ENCODE measurements at regions not wholly inside any gene's neighbourhood (a gene's known extent, or its start where the extent isn't known, plus 50 kb on each side); places are given as distances from the start of the nearest gene placed in this dataset.

GRCh38 chr5:124134941-124135340 is 611.5 kb downstream of the ZNF608 start:
- Histone ChIP-seq H3K9ac (ENCODE audit: low read length) (no peak overlapping the region), H3K27me3 (ENCODE audit: insufficient read depth, low read length) (no peaks in the 10 kb centered on the region), H3K4me3 (replicated peaks in 1 of 2; ENCODE audit: low read depth in 1 of 2, low read length in 2 of 2) (no peak overlapping the region), H3K79me2 (ENCODE audit: insufficient read depth, low read length) (no peaks in the 10 kb centered on the region), H2AFZ (ENCODE audit: low read depth, low read length, poor library complexity, severe bottlenecking) (no peak overlapping the region), H3K4me2 (ENCODE audit: low read length) (no peak overlapping the region), H4K20me1 (ENCODE audit: insufficient read depth) (no peaks in the 10 kb centered on the region), H3K9me2 (ENCODE audit: insufficient read depth) (no peaks in the 10 kb centered on the region), H3K9me3 (ENCODE audit: control insufficient read depth in 1 of 2, insufficient read depth in 1 of 2, low read depth in 1 of 2, low read length in 2 of 2) (no peaks in the 10 kb centered on the region), H3K4me1 (ENCODE audit: control insufficient read depth in 1 of 2, insufficient read depth in 2 of 2, low read length in 2 of 2) (no peaks in the 10 kb centered on the region), H3K36me3 (ENCODE audit: control insufficient read depth in 1 of 2, insufficient read depth in 2 of 2, low read length in 2 of 2) (no peaks in the 10 kb centered on the region), H3K27ac (ENCODE audit: low read depth, low read length) (no peak overlapping the region)
- no peak for DNase-seq (ENCODE audit: low read depth, low spot score)
- intact Hi-C loops (cut with micrococcal nuclease) = no loop called here
- ChIA-PET CTCF (no interaction called here), POLR2A (no interaction called here), RAD21 (ENCODE audit: low non-redundant PET in 1 of 2, low total read pairs in 2 of 2, uncharacterized antibody in 2 of 2, unreplicated experiment in 2 of 2) (no interaction called here)
- no TSS peak for BruUV-seq (replicated peaks)
- ATAC-seq = no peak
- TF ChIP-seq TCF7L2 (IDR thresholded peaks at IDR 0.05; ENCODE audit: borderline replicate concordance, extremely low read depth, insufficient read depth, insufficient read length) (no peak), ZFX (IDR thresholded peaks at IDR 0.05) (no peak), ATF3 (IDR thresholded peaks at IDR 0.05) (no peak), MAX (IDR thresholded peaks at IDR 0.05) (no peak), SP1 (IDR thresholded peaks at IDR 0.05; ENCODE audit: low read depth) (no peak), EZH2 (IDR thresholded peaks at IDR 0.05) (no peak), EZH2phosphoT487 (IDR thresholded peaks at IDR 0.05; ENCODE audit: borderline replicate concordance) (no peak), JUND (IDR thresholded peaks at IDR 0.05) (no peak), SRF (IDR thresholded peaks at IDR 0.05; ENCODE audit: low read depth) (no peak)

GRCh38 chr5:124133406-124133805 is 613.0 kb downstream of the ZNF608 start:
- H2AFZ ChIP-seq (ENCODE audit: low read depth, low read length, poor library complexity, severe bottlenecking) = no peak overlapping the region
- H3K27me3 ChIP-seq (ENCODE audit: insufficient read depth, low read length) = no peaks in the 10 kb centered on the region
- H3K9ac ChIP-seq (ENCODE audit: low read length) = no peak overlapping the region
- H3K4me2 ChIP-seq (ENCODE audit: low read length) = no peak overlapping the region
- intact Hi-C loops (cut with micrococcal nuclease) = no loop called here
- no peak overlapping the region for H3K4me3 ChIP-seq (replicated peaks in 1 of 2; ENCODE audit: low read depth in 1 of 2, low read length in 2 of 2)
- ChIA-PET CTCF (no interaction called here), RAD21 (ENCODE audit: low non-redundant PET in 1 of 2, low total read pairs in 2 of 2, uncharacterized antibody in 2 of 2, unreplicated experiment in 2 of 2) (no interaction called here), POLR2A (no interaction called here)
- no TSS peak for BruUV-seq (replicated peaks)
- ATAC-seq (no peak), DNase-seq (ENCODE audit: low read depth, low spot score) (no peak)
- H3K79me2 ChIP-seq (ENCODE audit: insufficient read depth, low read length) = no peaks in the 10 kb centered on the region
- no peaks in the 10 kb centered on the region for H3K36me3 ChIP-seq (ENCODE audit: control insufficient read depth in 1 of 2, insufficient read depth in 2 of 2, low read length in 2 of 2)
- no peak overlapping the region for H3K27ac ChIP-seq (ENCODE audit: low read depth, low read length)
- no peaks in the 10 kb centered on the region for H3K9me2 ChIP-seq (ENCODE audit: insufficient read depth)
- no peaks in the 10 kb centered on the region for H3K4me1 ChIP-seq (ENCODE audit: control insufficient read depth in 1 of 2, insufficient read depth in 2 of 2, low read length in 2 of 2)
- no peaks in the 10 kb centered on the region for H4K20me1 ChIP-seq (ENCODE audit: insufficient read depth)
- H3K9me3 ChIP-seq (ENCODE audit: control insufficient read depth in 1 of 2, insufficient read depth in 1 of 2, low read depth in 1 of 2, low read length in 2 of 2) = no peaks in the 10 kb centered on the region
- TF ChIP-seq ZNF274 (IDR thresholded peaks at IDR 0.05; ENCODE audit: low read depth, low read length) (no peak), ZBTB33 (IDR thresholded peaks at IDR 0.05; ENCODE audit: extremely low read depth, insufficient replicate concordance, low read length) (no peak), FOSL1 (IDR thresholded peaks at IDR 0.05; ENCODE audit: low read depth) (no peak), ATF3 (IDR thresholded peaks at IDR 0.05) (no peak), CBX3 (IDR thresholded peaks at IDR 0.05; ENCODE audit: low read depth) (no peak), ZFX (IDR thresholded peaks at IDR 0.05) (no peak), POLR2AphosphoS5 (IDR thresholded peaks at IDR 0.05; ENCODE audit: low read depth, low read length) (no peak), EZH2 (IDR thresholded peaks at IDR 0.05) (no peak), RAD21 (IDR thresholded peaks at IDR 0.05; ENCODE audit: low read depth) (no peak), CEBPB (IDR thresholded peaks at IDR 0.05; ENCODE audit: low read depth) (no peak), MAX (IDR thresholded peaks at IDR 0.05) (no peak), JUND (IDR thresholded peaks at IDR 0.05) (no peak)

Data from HCT116 (cell line).